ENCODE measurements at regions not wholly inside any gene's neighbourhood (a gene's known extent, or its start where the extent isn't known, plus 50 kb on each side); places are given as distances from the start of the nearest gene placed in this dataset.
A peak's percentile ranks its signal among the peaks of the same experiment; 100 is the strongest.
"Not testable (repeated sequence)": the region's sequence is repeated elsewhere in the genome, so short reads cannot be mapped to it uniquely, and the experiment has no call there.

- Histone ChIP-seq H3K27ac (no peak overlapping the region), H3K36me3 (no peaks in the 10 kb centered on the region), H3K4me1 (no peaks in the 10 kb centered on the region), H3K9me3 (peaks cover 0 to 10% (median 9%) of the 10 kb centered on the region in 4 donors), H3K27me3 (no peaks in the 10 kb centered on the region), H3K4me3 (no peak overlapping the region)
- intact Hi-C loops (cut with DNase I; ENCODE audit: low total_unique reads): no loop called here
- TF ChIP-seq POLR2AphosphoS5 (IDR thresholded peaks at IDR 0.05) (no peak), CTCF (IDR thresholded peaks at IDR 0.05) (no peak), EP300 (IDR thresholded peaks at IDR 0.05) (no peak), POLR2A (IDR thresholded peaks at IDR 0.05) (no peak)
- WGBS, 5 donors: 74 to 96% (median 88%) methylated on average over 2 of the region's 2 CpGs
- no peak for DNase-seq
Observed at GRCh38 chr3:154921351-154921750, 158.8 kb upstream of the MME start.

GRCh38 chr3:154919226-154919625, 160.9 kb upstream of the MME start:
- WGBS, 5 donors: 72 to 91% (median 85%) methylated on average over 1 of the region's 1 CpG
- H3K27me3 ChIP-seq: no peaks in the 10 kb centered on the region
- H3K9me3 ChIP-seq: peaks cover 0 to 10% (median 9%) of the 10 kb centered on the region in 4 donors
- TF ChIP-seq CTCF (IDR thresholded peaks at IDR 0.05) (no peak), POLR2A (IDR thresholded peaks at IDR 0.05) (no peak)
- intact Hi-C loops (cut with DNase I; ENCODE audit: low total_unique reads): no loop called here
- H3K4me1 ChIP-seq: no peaks in the 10 kb centered on the region
- H3K36me3 ChIP-seq: no peaks in the 10 kb centered on the region
- DNase-seq: no peak
- no peak overlapping the region for H3K4me3 ChIP-seq
- no peak overlapping the region for H3K27ac ChIP-seq

DNA sequence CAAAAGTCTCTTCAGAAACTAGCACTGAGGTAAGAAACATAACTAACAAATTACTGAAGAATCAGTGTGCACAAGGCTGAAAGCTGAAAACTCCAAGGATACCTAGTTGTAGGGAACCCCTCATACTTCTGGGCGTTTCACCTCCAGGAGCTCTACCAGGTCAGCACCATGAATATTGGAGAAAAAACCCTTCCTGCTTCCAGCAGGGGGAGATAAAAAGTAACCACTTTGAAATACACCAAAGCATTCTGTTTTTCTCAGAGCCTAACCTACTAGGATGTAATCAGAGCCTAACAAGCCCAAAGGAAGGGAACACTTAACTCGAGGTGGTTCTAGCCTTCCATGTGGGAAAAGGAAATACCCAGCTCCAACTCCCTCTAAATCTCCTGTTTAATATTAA, 175.8 kb upstream of the MME start:
- no peak overlapping the region for H3K4me3 ChIP-seq
- H3K27ac ChIP-seq: no peak overlapping the region
- no peaks in the 10 kb centered on the region for H3K9me3 ChIP-seq
- peak in 1 of 2 donors; percentile 37 for DNase-seq
- intact Hi-C loops (cut with DNase I; ENCODE audit: low total_unique reads): no loop called here
- peaks cover 0 to under 1% (median 0%) of the 10 kb centered on the region in 4 donors for H3K4me1 ChIP-seq
- no peaks in the 10 kb centered on the region for H3K36me3 ChIP-seq
- no peaks in the 10 kb centered on the region for H3K27me3 ChIP-seq
- TF ChIP-seq EP300 (IDR thresholded peaks at IDR 0.05) (no peak), POLR2AphosphoS5 (IDR thresholded peaks at IDR 0.05) (no peak), CTCF (IDR thresholded peaks at IDR 0.05) (peak in 1 of 7 experiments; percentile 8)
- WGBS, 5 donors: 15 to 37% (median 31%) methylated on average over 2 of the region's 2 CpGs

- H3K36me3 ChIP-seq; intact Hi-C loops (cut with DNase I; ENCODE audit: low total_unique reads): not testable (repeated sequence)
Observed at GRCh38 chr3:154902495-154902894, 177.6 kb upstream of the MME start.

GRCh38 chr3:154901278-154901677, 178.8 kb upstream of the MME start:
- DNase-seq: no peak
- Histone ChIP-seq H3K9me3 (no peaks in the 10 kb centered on the region), H3K4me3 (no peak overlapping the region), H3K27ac (no peak overlapping the region), H3K27me3 (no peaks in the 10 kb centered on the region), H3K36me3 (no peaks in the 10 kb centered on the region), H3K4me1 (peaks cover 0 to 7% (median 0%) of the 10 kb centered on the region in 4 donors)
- TF ChIP-seq EP300 (IDR thresholded peaks at IDR 0.05) (no peak), POLR2AphosphoS5 (IDR thresholded peaks at IDR 0.05) (no peak), POLR2A (IDR thresholded peaks at IDR 0.05) (no peak), CTCF (IDR thresholded peaks at IDR 0.05) (no peak)
- intact Hi-C loops (cut with DNase I; ENCODE audit: low total_unique reads): no loop called here
- 90 to 98% (median 95%) methylated on average over 2 of the region's 2 CpGs for WGBS, 5 donors

More at GRCh38 chr3:154902495-154902894, 177.6 kb upstream of the MME start:
- H3K4me1 ChIP-seq, H3K27me3 ChIP-seq, H3K4me3 ChIP-seq, H3K9me3 ChIP-seq, DNase-seq, H3K27ac ChIP-seq: not testable (repeated sequence)

All from stomach (tissue), 8 donors.